ENCODE measurements at regions not wholly inside any gene's neighbourhood (a gene's known extent, or its start where the extent isn't known, plus 50 kb on each side); places are given as distances from the start of the nearest gene placed in this dataset.
A peak's percentile ranks its signal among the peaks of the same experiment; 100 is the strongest.

- Histone ChIP-seq H3K9me3 (ENCODE audit: control insufficient read depth, low read depth, low read length) (no peaks in the 10 kb centered on the region), H3K79me1 (ENCODE audit: insufficient read depth, low read depth, low read length, poor library complexity, severe bottlenecking) (no peaks in the 10 kb centered on the region), H3K4ac (ENCODE audit: low read depth, low read length) (no peak overlapping the region), H2BK20ac (ENCODE audit: low read depth, low read length, poor library complexity, severe bottlenecking) (no peak overlapping the region), H2BK120ac (ENCODE audit: low read depth, low read length, poor library complexity, severe bottlenecking) (no peak overlapping the region), H3T11ph (ENCODE audit: low read length) (no peak overlapping the region), H4K5ac (ENCODE audit: insufficient read length, low read depth, low read length) (no peak overlapping the region), H3K9ac (ENCODE audit: extremely low read depth, insufficient read length, low read length) (no peak overlapping the region), H4K91ac (ENCODE audit: insufficient read length, low read depth, low read length) (no peak overlapping the region), H2AFZ (ENCODE audit: low read length) (no peak overlapping the region), H2BK12ac (ENCODE audit: insufficient read length, low read depth, low read length) (no peak overlapping the region), H3K27ac (ENCODE audit: insufficient read length, low read depth, low read length) (no peak overlapping the region), H3K79me2 (ENCODE audit: insufficient read depth, low read length) (no peaks in the 10 kb centered on the region), H3K23ac (ENCODE audit: insufficient read length, low read depth, low read length) (no peak overlapping the region), H3K14ac (ENCODE audit: insufficient read depth, low read length) (peak overlapping the region; percentile 2; the same call in 1 of the 2 replicates), H3K18ac (ENCODE audit: insufficient read length, low read depth, low read length) (no peak overlapping the region), H2AK5ac (ENCODE audit: insufficient read length, low read length) (no peak overlapping the region), H3K56ac (ENCODE audit: insufficient read length, low read depth, low read length) (no peak overlapping the region), H3K23me2 (ENCODE audit: insufficient read length, low read depth, low read length, poor library complexity, severe bottlenecking) (no peaks in the 10 kb centered on the region), H2BK5ac (ENCODE audit: insufficient read length, low read length) (no peak overlapping the region), H4K20me1 (ENCODE audit: control insufficient read depth, insufficient read depth, insufficient read length) (no peaks in the 10 kb centered on the region), H3K27me3 (ENCODE audit: insufficient read depth, low read length) (no peaks in the 10 kb centered on the region), H3K4me2 (ENCODE audit: insufficient read depth, insufficient read length, low read length) (no peak overlapping the region), H4K8ac (replicated peaks; ENCODE audit: insufficient read length, low read depth, low read length) (no peak overlapping the region), H3K4me1 (ENCODE audit: insufficient read depth, low read length) (no peaks in the 10 kb centered on the region), H2BK15ac (ENCODE audit: low read depth, low read length) (no peak overlapping the region)
- Mint-ChIP-seq H3K4me1 (peaks cover 7 to 10% of the 10 kb centered on the region in 2 experiments), H3K36me3 (ENCODE audit: insufficient read depth in 1 of 3, low read depth in 3 of 3) (no peaks in the 10 kb centered on the region), H3K9me3 (no peaks in the 10 kb centered on the region), H3K4me3 (no peak overlapping the region), H3K27ac (peak overlapping the region in 1 of 3 experiments; percentile 49; a peak in 1 of 7 replicates), H3K27me3 (ENCODE audit: low read depth) (no peaks in the 10 kb centered on the region; the same call in 1 of the 2 replicates)
- no CpG with 5 or more reads among the region's 15 CpGs for WGBS (ENCODE audit: extremely low coverage, insufficient read length, low lambda C conversion rate)
- TF ChIP-seq CTCF (conservative IDR thresholded peaks at IDR 0.05): no peak
- DNase-seq: peak; percentile 58
Observed at GRCh38 chr2:136246086-136246669, 128.2 kb upstream of the CXCR4 start.
